Tibial nerve (tissue), 4 donors: ENCODE measurements at regions not wholly inside any gene's neighbourhood (a gene's known extent, or its start where the extent isn't known, plus 50 kb on each side); places are given as distances from the start of the nearest gene placed in this dataset.

Source experiments
- EP300 ChIP-seq, 2 donors: sonication (generic); formaldehyde crosslinking; IDR thresholded peaks; one replicate each; pipeline ENCODE4 v1.6.1; 2017; ENCODE audit warnings: antibody characterized with exemption in 2 of 2, mild to moderate bottlenecking in 1 of 2
- POLR2A ChIP-seq, 2 donors: fragments of 450-650 bp; IDR thresholded peaks; one replicate each; pipeline ENCODE4 v1.6.1; 2017; ENCODE audit warnings: antibody characterized with exemption in 2 of 2, mild to moderate bottlenecking in 2 of 2, moderate library complexity in 2 of 2
- TF ChIP-seq, protein P1 (sequence below), 5 experiments: fragments of 200-600 bp in 3 of 5; fragments of 450-650 bp in 2 of 5; sonication (generic) in 3 of 5; IDR thresholded peaks; one replicate each; pipeline ENCODE4 v1.5.1; 2016 to 2019; ENCODE audit warnings: antibody characterized with exemption in 5 of 5, mild to moderate bottlenecking in 3 of 5, moderate library complexity in 2 of 5

DNA sequence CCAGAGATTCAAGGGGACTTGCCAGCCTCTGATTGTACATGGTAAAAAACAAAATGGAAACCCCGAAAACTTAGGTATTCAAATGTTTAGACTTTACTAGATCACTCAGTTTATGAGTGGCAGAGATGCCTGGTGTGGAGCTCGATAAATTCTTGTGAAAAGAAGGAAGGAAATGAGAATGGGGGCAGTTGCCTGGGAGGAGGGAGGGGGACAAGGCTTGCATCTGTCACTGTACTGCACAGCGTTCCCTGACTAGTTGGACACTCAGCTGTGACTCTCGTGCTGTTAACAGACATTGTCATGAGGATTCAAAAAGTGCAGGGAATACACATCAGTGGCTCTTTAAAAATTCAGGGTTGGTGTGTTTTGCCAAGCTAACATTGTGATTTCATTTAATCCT lies 232.9 kb downstream of the ZIC5 start:
- TF ChIP-seq, protein P1, sequence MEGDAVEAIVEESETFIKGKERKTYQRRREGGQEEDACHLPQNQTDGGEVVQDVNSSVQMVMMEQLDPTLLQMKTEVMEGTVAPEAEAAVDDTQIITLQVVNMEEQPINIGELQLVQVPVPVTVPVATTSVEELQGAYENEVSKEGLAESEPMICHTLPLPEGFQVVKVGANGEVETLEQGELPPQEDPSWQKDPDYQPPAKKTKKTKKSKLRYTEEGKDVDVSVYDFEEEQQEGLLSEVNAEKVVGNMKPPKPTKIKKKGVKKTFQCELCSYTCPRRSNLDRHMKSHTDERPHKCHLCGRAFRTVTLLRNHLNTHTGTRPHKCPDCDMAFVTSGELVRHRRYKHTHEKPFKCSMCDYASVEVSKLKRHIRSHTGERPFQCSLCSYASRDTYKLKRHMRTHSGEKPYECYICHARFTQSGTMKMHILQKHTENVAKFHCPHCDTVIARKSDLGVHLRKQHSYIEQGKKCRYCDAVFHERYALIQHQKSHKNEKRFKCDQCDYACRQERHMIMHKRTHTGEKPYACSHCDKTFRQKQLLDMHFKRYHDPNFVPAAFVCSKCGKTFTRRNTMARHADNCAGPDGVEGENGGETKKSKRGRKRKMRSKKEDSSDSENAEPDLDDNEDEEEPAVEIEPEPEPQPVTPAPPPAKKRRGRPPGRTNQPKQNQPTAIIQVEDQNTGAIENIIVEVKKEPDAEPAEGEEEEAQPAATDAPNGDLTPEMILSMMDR (IDR thresholded peaks at IDR 0.05) = no peak
- TF ChIP-seq POLR2A (IDR thresholded peaks at IDR 0.05) (no peak), EP300 (IDR thresholded peaks at IDR 0.05) (no peak)
